GM19035 (cell line): ENCODE measurements at regions not wholly inside any gene's neighbourhood (a gene's known extent, or its start where the extent isn't known, plus 50 kb on each side); places are given as distances from the start of the nearest gene placed in this dataset.
"Not testable (repeated sequence)": the region's sequence is repeated elsewhere in the genome, so short reads cannot be mapped to it uniquely, and the experiment has no call there.

Experiments
- ATAC-seq: cut with Tn5 transposase; IDR thresholded peaks from one replicate; pipeline ENCODE4 v1.9.1; 2021; ENCODE audit not compliant: unreplicated experiment

DNA sequence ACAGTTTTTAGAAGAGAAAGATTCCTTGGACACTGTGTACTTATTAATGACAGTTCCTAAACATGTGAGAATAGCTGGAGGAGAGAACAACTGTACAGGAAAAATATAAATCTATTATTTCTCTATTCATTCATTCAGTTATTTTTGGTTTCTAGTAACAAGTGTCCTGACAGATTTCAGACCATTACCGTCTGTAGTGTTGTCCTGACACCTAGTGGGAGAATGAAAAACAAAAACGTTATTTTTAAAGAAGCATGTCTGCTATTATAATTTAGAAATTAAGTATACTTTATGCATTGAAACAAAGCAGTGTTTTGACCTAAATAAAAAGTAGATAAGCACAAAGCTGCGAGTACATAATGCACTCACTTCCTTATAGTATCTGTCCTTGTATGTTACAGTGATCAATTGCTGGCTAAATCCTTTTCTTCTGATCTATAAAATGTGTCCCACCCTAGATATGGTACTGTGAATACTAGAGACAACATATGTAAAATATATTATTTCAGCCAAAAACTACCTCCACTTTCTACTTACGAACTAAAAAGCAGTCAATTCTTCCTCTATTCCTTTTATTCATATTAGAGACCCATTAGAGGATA lies 575.6 kb downstream of the ARL4A start:
- no peak for ATAC-seq

DNA sequence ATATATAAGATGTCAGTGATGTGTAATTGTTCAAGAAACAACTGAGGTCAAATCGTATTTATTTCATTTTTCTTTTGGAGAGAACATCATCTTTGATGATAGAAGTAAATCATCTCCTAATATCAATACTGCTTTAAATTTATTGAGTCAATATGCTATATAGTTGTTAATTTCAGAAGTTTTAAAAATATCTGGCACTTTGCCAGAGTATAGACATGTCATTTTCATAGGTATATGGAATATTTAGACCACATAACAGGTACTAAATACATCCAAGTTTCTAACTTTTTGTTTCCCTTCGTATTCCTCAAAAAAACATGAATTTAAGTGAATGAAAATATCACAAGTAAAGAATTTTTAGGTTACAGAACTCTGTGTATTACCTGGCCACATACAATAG lies 577.8 kb downstream of the ARL4A start:
- ATAC-seq: no peak

DNA sequence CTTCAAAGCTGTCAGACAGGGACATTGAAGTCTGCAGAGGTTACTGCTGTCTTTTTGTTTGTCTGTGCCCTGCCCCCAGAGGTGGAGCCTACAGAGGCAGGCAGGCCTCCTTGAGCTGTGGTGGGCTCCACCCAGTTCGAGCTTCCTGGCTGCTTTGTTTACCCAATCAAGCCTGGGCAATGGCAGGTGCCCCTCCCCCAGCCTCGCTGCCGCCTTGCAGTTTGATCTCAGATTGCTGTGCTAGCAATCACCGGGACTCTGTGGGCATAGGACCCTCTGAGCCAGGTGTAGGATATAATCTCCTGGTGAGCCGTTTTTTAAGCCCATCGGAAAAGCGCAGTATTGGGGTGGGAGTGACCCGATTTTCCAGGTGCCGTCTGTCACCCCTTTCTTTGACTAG lies 586.8 kb downstream of the ARL4A start:
- ATAC-seq: not testable (repeated sequence)

DNA sequence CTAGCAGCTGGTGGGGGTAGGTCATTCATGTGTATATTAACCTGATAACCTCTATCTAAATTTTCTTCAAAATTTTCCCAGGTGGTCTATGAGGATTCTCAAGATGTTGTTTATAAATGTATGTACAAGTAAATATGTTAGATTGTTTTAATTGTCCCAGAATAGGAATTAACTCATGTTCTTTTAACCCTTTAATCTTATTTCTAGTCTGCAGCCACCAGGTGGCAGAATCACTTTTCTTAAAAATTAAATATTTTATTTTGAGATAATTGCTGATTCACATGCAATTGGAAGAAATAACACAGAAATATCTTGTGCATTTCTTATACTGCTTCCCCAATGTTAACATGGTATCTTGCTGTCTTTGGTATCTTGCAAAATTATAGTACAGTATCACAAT lies 589.5 kb downstream of the ARL4A start:
- no peak for ATAC-seq

DNA sequence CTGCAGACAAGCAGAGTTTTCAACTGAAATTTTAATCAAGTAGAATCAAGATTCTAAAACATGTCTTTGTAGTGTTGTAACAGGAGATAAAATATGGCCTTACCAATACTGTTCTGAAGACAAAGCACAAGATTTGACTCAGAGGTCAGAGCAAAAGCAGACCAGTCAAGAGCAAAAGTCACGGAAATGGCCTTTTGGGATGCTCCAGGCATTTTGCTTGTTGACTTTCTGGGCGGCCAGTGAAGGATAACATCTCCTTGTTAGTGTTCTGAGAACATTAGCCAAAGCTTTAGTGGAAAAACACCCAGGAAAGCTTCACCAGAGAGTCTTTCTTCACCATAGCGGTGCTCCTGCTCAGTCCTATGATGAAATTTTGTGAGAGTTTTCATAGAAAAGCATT lies 590.6 kb downstream of the ARL4A start:
- no peak for ATAC-seq

DNA sequence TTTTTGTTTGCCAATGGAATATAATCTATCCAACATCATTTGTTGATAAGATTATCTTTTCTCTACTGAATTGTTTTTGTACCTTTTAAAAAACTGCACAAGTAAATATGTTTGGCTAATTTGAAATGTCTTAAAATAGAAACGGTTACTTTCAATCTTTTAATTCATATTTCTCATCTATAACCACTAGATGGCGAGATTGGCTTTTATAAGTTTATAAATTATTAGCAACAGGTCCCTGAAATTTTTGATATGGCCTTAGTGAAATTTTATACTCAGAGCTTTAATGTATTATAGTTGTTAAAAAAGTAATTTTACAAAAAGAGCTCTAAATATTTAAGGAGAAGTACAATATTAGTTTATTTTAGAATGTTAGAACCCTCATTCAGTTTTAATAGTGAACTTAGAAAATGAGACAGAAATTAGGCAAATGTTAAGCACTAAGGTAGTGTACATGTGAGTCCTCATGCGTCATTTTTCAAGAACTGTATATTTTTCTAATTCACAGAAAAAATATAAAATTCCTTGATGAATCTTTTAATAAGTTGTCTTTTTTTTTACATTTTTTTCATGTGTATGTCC lies 592.5 kb downstream of the ARL4A start:
- ATAC-seq: no peak

DNA sequence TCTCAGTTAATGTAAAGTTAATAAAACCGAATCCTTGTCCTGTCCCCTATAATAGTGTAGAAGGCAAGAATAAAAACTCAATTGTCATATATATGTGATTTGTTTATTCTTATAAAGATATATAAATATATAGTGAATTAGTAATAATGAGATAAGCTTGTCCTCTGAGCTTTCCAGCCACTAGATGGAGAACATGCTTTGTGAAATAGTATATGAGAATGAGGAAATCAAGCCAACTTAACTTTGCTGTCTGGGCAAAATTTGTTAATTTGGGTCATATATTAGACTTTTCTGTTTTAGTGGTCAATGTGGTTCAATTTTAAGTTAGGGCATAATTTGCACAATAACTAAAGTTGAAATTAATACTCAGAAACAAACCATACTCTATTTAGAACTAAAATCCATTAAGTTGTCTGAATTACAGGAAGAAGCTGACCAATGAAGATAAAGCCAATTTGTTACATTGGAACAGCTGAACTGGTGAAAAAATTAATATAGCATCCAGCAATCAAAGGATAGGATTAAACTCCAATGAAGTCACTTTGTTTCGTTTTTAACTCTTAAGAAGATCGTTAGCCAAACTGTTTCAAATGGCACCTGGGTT lies 595.0 kb downstream of the ARL4A start:
- ATAC-seq: no peak

DNA sequence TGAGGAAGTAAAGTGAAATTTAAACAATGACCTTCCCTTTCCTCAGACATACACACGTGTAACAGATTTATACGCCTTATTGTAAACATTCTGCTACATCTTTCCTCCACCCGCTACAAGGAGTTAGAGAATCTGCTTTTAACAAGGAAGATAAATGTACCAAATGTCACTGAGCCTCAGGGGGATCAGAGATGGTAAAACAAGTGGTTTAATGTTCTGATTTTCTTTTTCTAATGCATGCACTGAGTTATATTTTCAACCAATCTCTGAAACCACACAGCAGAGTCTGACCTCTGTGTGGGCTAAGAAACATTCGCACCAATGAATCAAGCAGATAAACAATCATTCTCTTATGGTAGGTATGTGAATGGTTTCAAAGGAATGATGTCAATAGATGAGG lies 599.5 kb downstream of the ARL4A start:
- ATAC-seq: no peak

DNA sequence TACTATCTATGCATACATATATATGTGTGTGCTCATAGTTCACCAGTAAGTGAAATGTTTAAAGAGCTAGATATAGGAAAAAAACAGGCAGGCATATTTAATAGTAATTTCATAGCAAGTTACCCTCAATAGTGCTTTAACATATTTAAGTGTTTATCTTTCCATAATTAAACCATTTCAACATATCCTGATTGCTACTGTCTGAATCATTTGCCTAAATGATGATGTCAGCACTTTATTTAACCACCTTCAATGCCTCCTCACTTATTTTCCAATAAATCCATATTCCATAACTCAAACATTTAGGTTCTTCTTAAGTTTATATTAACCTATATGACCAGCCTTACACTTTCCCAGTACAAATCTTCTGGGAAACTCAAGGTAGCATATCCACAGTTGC lies 601.1 kb downstream of the ARL4A start:
- ATAC-seq: no peak

DNA sequence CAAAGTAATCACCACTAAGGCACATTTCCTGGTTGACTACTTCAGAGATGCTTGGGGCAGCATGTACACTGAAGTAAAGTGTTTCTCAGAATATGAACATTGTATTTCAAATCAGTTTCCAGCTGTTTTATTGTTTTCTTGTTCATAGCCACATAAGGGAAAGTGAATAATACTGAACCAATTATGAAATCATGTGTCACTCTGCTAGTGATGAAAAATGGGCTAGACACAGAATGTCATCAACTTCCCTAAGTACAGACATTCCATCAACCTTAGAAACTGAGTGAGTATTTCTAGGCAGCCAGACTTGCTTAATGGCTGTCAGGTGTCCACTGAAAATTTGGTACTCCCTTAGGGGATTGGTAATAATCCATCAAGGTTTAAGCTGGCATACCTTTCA lies 603.5 kb downstream of the ARL4A start:
- ATAC-seq: no peak

DNA sequence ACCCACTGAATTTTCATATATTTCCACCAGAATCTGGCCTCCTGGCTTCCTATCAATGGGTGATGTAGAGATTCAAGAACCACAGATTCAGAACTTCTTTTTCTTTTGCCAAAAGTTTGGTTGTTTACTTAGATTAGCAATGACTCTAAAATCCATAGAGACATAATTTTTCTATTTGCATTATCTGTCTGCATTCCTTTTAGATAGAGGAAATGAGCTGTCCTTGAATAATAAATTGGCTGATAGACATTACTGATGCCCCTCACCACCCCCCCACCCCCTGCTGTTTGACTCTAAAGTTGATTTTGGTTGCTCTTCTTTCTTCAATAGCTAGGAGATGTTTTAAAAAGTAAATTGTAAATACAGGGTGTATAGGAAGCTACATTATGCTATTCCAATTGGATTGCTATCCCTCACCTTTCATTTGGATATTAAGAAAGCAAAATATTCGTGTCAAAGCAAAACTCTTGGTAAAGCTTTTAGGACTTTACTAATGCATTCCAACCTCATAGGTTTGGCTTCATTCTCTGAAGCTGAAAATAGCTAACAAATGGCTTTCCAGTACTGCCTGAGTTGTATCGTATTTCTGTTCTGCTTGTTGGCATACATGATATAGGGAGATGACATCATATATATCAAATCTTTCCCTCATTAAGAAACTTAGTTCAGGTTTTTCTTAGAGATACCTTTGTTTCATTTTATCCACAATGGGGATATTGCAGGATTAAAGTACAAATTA lies 606.0 kb downstream of the ARL4A start:
- ATAC-seq: no peak

DNA sequence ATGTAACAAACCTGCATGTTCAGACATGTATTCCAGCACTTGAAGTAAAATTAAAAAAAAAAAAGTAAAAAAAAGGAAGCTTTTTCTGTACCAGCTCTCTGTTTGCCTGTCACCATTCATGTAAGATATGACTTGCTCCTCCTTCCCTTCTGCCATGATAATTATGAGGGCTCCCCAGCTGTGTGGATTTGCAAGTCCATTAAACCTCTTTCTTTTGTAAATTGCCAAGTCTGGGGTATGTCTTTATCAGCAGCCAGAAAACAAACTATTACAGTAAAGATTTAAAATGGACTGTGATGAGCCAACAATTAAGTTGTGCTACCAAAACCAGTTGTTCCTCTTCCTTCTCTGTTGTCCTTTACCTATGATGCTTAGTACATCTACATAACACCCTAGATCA lies 619.6 kb downstream of the ARL4A start:
- ATAC-seq: no peak

DNA sequence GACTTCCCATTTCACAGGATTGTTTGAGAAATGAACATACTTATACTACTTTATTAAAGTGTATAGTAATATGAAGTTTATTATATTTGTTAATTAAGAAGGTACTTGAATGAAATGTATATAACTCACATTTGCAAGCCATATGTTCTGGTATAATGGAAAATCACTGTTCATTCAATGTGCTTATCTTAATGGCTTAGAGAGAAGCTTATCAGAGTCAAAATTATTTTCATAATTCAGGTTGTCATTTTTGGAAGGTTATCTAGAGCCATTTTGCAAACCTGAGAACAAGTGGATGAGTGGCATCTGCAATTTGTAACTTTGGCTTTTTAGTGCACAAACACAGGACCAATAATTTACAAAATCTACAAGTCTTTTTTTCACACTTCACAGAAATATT lies 621.0 kb downstream of the ARL4A start:
- no peak for ATAC-seq

DNA sequence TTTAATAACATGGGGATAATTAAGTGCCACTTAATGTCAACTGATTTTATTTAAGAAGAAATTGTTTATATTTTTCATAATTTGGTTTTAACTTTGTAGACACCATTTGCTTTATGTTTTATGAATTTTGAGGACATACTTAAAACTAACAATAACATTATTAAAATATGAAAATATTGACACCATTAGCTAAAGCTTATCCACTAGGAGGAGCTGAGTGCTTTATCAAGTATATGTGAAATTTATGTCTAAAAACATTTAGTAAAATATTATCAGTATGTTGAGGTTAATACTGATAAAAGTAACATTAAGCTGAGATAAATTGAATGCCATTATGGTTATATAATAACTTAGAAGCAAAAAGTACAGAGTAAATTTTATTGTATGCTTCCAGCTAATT lies 622.1 kb downstream of the ARL4A start:
- no peak for ATAC-seq

DNA sequence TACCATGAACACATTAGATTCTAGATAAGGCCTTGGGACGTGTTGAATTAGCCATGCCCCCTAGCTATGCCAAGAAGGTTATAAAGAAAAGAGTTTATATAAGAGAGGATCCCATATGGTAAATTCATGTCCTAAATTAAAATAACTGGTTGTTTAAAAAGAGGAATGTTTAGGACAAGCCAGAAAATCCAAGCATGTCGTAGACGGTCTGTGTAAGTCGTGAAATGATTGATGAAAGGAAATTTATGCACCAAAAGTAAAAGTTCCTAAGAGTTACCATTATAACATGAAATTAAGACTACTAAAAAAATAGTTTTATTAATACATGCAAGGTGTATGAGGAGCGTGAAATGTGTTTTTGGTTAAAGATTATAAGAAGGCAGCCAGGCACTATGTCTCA lies 624.9 kb downstream of the ARL4A start:
- no peak for ATAC-seq

DNA sequence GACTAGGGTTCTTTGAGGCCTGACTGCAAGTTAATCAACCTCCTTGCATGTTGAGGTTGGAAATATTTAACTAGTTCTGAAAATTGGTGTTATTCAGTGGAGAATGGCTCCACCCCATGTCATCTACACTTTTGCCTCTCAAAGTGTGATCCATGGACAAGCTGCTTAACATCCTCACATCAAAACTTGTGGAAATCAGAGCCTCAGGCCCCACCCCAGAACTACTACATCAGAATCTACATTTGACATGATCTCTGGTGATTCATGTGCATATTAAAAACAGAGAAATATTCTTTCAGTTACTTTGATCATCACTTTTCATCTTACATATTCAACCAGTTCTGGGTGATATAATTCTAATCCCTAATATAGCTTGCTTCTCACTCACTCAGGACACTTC lies 632.9 kb downstream of the ARL4A start:
- no peak for ATAC-seq

DNA sequence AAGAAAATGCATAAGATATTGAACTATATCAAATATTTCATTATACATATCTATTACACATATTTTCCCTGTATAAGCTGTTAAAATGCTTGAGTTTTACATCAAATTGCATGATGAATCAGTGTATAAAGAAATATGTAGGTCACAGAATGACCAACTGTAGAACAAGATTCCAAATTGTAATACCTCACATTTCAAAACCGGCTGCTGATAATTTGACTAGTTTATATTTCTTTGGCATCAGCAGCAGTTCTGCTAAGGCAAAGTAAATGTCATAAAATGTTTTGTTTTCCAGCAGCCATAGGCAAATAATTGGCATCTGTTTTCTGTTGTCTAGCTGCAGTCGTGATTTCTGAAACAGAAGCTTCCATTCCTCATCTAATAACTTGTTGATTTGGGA lies 633.9 kb downstream of the ARL4A start:
- no peak for ATAC-seq

DNA sequence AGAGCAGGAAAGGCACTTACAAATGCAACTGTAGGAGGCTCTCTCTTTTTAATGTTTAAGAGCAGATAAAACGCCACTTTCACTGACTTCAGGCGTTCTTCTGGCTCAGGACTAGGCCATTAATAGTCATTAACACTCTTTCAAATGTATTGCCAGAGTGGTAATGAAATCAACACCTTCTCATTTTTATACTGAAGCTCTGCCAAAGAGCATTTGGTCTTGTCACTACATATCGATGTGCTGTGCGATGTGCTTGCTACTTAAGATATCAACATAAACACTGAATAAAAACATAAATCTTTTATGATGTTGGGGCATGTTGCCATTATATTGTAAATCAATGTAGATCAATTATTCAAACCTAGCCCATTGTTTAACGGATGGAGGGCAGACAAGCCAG lies 634.7 kb downstream of the ARL4A start:
- ATAC-seq: no peak

DNA sequence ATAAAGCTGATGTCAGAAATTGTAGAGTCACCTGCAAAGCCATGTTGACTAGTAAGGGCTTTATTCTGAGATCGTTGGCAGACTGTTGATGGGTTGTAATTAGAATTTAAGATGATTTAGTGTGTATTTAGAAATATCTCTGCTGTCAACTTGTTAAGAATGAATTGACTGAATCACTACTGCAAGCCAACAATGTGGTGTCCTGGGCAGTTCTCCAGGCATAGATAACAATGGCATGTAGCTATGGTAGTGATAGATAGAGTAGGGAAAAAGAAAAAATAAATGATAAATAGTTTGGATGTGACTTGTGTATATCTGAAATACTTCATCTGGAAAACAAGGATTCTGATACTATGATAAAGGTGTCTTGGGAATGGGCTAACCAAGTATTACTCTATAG lies 640.2 kb downstream of the ARL4A start:
- no peak for ATAC-seq

DNA sequence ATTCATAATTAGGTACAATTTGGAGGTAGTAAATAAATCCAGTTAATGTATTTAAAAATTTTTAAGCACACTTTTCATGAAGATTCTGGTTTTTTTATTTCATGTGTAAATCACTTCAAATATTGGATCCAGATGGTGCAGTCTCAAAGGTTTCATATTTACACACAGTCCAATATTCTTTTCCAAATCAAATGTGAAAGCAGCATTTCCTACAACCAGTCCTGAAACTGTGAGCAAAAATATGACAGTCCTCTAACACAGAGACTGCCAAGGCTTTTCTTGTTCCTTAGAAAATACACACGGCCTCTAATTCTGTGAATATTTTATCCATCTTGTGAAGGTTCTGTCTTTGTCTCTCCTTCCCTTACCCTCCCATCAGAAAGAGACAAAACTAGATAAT lies 645.9 kb downstream of the ARL4A start:
- no peak for ATAC-seq

DNA sequence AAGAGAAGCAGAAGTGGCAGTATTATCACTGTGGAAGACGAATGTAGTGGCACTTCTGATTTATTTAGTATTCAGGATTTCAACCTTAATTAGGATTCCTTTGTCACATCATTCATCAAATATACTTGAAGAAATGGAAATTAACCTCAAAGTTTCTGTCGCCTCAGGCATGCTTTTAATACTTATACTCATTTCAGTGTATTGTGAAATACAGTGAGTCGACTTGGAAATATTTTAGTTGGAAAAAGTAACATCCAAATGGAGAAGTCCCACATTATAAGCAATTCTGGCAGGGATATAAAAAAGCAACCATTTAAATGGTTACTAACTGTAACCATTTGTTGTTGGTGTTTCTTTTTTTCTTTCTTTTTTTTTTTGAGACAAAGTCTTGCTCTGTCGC lies 648.8 kb downstream of the ARL4A start:
- no peak for ATAC-seq

DNA sequence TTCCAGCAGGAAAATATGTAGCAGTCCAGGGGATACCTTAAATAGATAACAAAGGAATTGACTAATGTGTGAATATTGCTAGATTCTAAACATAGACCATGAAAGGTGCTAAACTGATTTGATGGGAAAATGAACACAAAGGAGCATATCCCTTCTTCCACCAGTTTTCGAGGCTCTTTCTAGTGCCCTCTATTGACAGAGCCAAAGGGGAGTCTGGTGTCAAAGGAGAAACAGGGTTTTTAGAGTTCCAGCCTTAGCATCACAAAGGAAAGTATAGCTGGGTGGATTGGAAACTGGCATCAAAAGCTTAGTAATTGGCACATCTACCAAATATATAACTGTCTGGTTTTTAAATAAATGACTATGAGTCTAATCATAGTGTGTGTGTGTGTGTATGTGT lies 636.8 kb downstream of the ETV1 start:
- no peak for ATAC-seq
